ENCODE measurements at regions not wholly inside any gene's neighbourhood (a gene's known extent, or its start where the extent isn't known, plus 50 kb on each side); places are given as distances from the start of the nearest gene placed in this dataset.

DNA sequence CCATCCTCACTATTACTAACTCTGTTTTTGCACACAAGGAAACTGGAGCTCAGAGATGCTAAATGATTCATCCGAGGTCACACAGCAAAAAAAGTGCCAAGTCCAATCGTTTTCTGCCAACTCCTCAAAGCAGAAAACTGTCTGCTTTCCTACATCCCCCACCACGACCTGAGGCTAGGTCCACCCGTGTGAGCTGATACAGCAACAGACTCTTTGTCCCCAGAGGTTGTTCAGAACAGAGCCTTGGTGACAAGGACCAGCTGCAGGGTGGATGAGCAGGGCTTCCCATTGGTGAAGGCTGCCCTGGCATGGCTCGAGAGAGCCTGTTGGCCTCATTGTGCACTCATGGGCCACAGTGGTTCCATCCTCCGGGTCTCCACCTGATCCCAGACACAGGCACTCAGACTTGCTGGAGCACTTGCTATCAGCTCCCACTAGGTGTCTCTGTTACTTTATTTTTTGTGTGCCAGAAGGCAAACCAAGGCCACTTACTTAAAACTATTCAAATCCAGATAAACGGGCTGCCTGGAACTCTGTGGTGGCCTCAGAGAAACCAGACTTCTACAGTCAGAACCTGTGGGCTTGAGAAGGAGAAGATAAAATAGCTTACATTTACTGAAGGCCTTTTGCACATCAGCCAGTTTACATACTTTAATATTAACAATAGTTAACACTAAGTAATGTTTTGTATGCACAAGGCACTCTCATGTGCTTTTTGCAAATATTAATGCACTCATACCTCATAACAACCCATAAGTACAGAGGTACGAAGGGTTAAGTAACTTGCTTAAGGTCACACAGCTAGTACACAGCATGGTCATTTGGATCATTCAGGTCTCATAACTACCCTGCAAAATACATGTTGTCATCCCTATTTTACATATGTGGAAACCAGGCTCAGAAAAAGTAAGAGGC lies 62.9 kb upstream of the CTIF start:
- TF ChIP-seq, protein P1, sequence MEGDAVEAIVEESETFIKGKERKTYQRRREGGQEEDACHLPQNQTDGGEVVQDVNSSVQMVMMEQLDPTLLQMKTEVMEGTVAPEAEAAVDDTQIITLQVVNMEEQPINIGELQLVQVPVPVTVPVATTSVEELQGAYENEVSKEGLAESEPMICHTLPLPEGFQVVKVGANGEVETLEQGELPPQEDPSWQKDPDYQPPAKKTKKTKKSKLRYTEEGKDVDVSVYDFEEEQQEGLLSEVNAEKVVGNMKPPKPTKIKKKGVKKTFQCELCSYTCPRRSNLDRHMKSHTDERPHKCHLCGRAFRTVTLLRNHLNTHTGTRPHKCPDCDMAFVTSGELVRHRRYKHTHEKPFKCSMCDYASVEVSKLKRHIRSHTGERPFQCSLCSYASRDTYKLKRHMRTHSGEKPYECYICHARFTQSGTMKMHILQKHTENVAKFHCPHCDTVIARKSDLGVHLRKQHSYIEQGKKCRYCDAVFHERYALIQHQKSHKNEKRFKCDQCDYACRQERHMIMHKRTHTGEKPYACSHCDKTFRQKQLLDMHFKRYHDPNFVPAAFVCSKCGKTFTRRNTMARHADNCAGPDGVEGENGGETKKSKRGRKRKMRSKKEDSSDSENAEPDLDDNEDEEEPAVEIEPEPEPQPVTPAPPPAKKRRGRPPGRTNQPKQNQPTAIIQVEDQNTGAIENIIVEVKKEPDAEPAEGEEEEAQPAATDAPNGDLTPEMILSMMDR (IDR thresholded peaks at IDR 0.05; ENCODE audit: insufficient read depth, low read depth, low read length, missing control alignments), result peak; percentile 94
- H3K4me3 ChIP-seq (ENCODE audit: low read length), result no peak overlapping the region
- peak; percentile 72 for DNase-seq (ENCODE audit: low read depth)

DNA sequence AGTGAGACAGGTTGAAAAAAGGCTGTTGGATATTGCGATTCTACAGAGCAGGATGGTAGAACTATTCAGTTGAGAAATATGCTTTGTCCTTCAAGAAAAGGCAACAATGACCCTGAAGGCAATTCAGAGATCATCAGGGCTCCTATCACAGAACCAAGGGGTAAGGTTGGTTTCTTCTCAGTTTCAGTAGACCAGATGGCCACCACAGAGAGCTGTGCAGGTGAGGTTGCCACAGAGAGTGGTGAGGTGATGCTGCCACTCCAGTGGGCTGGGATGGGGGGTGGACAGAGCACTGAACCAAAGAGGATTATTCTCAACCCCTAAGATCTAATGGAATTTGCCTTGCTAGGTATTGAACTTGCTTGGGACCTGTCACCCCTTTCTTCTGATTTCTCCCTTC lies 64.6 kb upstream of the ZBTB7C start:
- no peak overlapping the region for H3K4me3 ChIP-seq (ENCODE audit: low read length)
- TF ChIP-seq, protein P1 (IDR thresholded peaks at IDR 0.05; ENCODE audit: insufficient read depth, low read depth, low read length, missing control alignments), result no peak
- DNase-seq (ENCODE audit: low read depth), result no peak

DNA sequence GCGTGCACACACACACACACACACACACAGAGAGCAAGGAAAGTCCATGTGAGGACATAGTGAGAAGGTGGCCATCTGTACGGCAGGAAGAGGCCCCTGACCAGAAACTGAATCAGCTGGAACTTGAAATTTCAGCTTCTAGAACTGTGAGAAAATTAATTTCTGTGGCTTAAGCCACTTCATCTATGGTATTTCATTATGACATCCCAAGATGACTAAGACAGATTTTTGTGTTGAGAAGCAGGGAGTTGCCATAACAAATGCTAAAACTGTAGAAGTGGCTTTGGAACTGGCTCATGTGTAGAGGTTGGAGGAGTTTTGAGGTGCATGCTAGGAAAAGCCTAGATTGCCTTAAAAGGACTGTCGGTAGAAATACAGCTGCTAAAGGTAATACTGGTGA lies 63.4 kb upstream of the ZBTB7C start:
- TF ChIP-seq, protein P1 (IDR thresholded peaks at IDR 0.05; ENCODE audit: insufficient read depth, low read depth, low read length, missing control alignments), result no peak
- DNase-seq (ENCODE audit: low read depth), result peak; percentile 53
- H3K4me3 ChIP-seq (ENCODE audit: low read length), result no peak overlapping the region

DNA sequence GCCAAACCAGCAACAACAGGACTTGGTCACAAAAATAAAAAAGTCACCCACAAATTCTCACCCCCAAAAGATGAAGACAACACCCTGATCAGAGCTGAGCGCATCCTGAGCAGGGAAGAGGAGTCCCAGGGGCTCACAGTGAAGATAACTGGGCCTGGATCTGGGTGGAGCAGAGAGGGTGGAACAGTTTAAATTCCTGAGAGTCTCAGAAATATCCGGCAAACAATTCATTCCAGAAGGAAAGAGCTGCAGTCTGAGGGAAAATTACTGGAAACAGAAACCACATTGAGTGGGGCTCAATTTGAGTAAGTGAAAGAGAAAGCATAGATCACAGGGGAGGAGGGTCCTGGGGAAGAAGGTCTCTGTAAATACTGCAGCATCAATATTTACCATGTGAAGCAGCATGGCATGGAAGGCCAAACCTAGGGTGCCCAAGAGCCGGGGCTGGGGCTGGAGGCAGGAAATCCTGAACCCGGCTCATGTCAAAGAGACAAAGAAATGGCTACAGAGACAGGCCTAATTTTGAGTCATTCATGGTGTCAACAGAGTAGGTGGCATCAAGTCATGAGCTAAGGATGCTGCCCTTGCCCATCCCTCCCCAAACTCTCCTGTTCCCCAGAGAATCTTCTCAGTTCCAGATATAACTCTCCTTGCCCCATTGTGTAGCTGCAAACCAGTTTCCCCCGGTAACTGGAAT lies 61.4 kb upstream of the ZBTB7C start:
- TF ChIP-seq, protein P1 (IDR thresholded peaks at IDR 0.05; ENCODE audit: insufficient read depth, low read depth, low read length, missing control alignments), result no peak
- no peak for DNase-seq (ENCODE audit: low read depth)
- H3K4me3 ChIP-seq (ENCODE audit: low read length), result no peak overlapping the region

DNA sequence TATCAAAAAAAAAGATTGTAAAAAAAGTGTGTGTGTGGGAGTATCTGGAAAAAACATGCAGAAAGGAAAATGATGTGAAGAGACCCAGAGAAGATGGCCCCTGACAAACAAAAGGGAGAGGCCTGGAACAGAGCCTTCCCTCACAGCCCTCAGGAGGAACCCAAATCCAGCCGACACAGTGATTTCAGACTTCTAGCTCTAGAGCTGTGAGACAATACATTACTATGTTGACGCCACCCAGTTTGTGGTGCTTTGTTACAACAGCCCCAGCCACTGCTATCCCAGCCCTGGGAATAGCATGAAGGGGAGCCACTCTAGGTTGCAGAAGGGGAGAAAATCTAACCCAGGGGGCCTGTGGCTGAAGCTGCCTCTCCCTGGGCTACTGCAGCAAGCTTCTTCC lies 59.0 kb upstream of the ZBTB7C start:
- H3K4me3 ChIP-seq (ENCODE audit: low read length), result no peak overlapping the region
- TF ChIP-seq, protein P1 (IDR thresholded peaks at IDR 0.05; ENCODE audit: insufficient read depth, low read depth, low read length, missing control alignments), result no peak
- no peak for DNase-seq (ENCODE audit: low read depth)

DNA sequence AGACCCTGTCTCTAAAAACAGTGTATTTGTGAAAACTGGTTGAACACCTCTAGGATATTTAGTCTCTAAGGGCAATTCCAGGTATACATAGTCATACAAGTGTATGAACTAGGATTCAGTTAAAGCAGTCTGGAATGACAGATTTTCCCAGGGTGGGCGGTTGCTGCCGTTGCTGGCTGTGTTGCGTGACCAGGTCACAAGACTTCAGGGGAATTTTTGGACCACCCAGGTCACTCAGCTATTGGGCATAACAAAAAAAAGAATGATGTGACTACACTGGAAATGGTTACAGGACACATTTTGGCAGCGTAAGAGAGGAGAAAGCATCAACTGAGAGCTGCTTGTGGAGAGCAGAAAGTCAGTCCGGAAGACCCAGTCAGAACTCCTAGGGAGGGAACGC lies 58.0 kb upstream of the ZBTB7C start:
- no peak for DNase-seq (ENCODE audit: low read depth)
- no peak overlapping the region for H3K4me3 ChIP-seq (ENCODE audit: low read length)
- TF ChIP-seq, protein P1 (IDR thresholded peaks at IDR 0.05; ENCODE audit: insufficient read depth, low read depth, low read length, missing control alignments), result no peak

All from epithelial cell of esophagus (primary cell).